ENCODE measurements at regions not wholly inside any gene's neighbourhood (a gene's known extent, or its start where the extent isn't known, plus 50 kb on each side); places are given as distances from the start of the nearest gene placed in this dataset.

DNA sequence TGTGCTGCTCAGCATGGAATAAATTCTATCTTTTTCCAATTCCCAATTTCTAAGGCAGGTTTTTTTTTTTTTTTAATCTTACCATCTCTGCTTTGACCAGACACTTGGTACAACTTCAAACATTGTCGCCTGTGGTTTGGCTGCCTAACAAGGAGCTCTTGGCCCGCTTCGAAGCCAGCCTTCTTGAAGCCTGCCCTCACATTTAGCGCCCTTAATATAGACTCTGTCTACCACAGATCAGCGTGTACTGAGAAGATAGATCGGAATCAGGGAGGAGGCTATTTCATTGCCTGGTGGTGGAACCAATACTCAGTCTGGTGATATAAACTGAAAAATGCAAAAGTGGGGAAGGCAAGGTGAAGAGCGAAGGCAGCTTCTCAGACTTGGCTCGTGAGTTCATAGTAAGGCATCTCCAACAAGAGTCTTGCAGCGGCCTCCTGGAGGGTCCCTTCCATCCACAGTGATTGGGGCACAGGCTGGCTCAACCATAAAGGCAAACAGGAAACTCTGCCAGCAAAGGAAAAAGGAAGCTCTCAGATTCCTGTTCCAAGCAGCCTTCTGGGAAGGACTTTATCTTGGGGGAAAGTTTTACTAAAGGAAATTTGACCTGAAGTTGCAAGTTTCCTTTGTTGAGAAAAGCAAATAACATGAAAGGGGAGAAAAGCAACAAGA, 103.2 kb upstream of the BCL2L14 start:
- TF ChIP-seq, protein P1, sequence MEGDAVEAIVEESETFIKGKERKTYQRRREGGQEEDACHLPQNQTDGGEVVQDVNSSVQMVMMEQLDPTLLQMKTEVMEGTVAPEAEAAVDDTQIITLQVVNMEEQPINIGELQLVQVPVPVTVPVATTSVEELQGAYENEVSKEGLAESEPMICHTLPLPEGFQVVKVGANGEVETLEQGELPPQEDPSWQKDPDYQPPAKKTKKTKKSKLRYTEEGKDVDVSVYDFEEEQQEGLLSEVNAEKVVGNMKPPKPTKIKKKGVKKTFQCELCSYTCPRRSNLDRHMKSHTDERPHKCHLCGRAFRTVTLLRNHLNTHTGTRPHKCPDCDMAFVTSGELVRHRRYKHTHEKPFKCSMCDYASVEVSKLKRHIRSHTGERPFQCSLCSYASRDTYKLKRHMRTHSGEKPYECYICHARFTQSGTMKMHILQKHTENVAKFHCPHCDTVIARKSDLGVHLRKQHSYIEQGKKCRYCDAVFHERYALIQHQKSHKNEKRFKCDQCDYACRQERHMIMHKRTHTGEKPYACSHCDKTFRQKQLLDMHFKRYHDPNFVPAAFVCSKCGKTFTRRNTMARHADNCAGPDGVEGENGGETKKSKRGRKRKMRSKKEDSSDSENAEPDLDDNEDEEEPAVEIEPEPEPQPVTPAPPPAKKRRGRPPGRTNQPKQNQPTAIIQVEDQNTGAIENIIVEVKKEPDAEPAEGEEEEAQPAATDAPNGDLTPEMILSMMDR (IDR thresholded peaks at IDR 0.05), result no peak
- no peak for TF ChIP-seq POLR2A (IDR thresholded peaks at IDR 0.05)

All from right lobe of liver (tissue), 4 donors.